ENCODE measurements at regions not wholly inside any gene's neighbourhood (a gene's known extent, or its start where the extent isn't known, plus 50 kb on each side); places are given as distances from the start of the nearest gene placed in this dataset.
A peak's percentile ranks its signal among the peaks of the same experiment; 100 is the strongest.

GRCh38 chr3:96190024-96190616, 624.3 kb upstream of the EPHA6 start:
- Histone ChIP-seq H3K27ac (no peak overlapping the region), H3K36me3 (no peaks in the 10 kb centered on the region), H3K4me1 (no peaks in the 10 kb centered on the region), H3K9me3 (peaks cover 0 to 7% (median 0%) of the 10 kb centered on the region in 4 donors), H3K27me3 (no peaks in the 10 kb centered on the region), H3K4me3 (no peak overlapping the region)
- TF ChIP-seq POLR2A (IDR thresholded peaks at IDR 0.05) (no peak), EP300 (IDR thresholded peaks at IDR 0.05) (no peak), CTCF (IDR thresholded peaks at IDR 0.05) (no peak), POLR2AphosphoS5 (IDR thresholded peaks at IDR 0.05) (no peak)
- ATAC-seq (ENCODE audit: low FRiP score in 2 of 2) (no peak), DNase-seq (no peak)
- WGBS, 2 donors, result 91 to 94% methylated on average over 8 of the region's 8 CpGs

GRCh38 chr3:96192966-96193550, 621.3 kb upstream of the EPHA6 start:
- Histone ChIP-seq H3K27ac (no peak overlapping the region), H3K4me3 (no peak overlapping the region), H3K4me1 (no peaks in the 10 kb centered on the region), H3K36me3 (no peaks in the 10 kb centered on the region), H3K9me3 (peaks cover 0 to 7% (median 0%) of the 10 kb centered on the region in 4 donors), H3K27me3 (no peaks in the 10 kb centered on the region)
- DNase-seq (no peak), ATAC-seq (ENCODE audit: low FRiP score in 2 of 2) (no peak)
- WGBS, 2 donors, result 35 to 42% methylated on average over 3 to 4 of the region's 4 CpGs
- TF ChIP-seq POLR2A (IDR thresholded peaks at IDR 0.05) (no peak), EP300 (IDR thresholded peaks at IDR 0.05) (no peak), CTCF (IDR thresholded peaks at IDR 0.05) (no peak), POLR2AphosphoS5 (IDR thresholded peaks at IDR 0.05) (no peak)

GRCh38 chr3:96200897-96201296, 613.5 kb upstream of the EPHA6 start:
- H3K9me3 ChIP-seq, result no peaks in the 10 kb centered on the region
- H3K4me3 ChIP-seq, result no peak overlapping the region
- ATAC-seq (ENCODE audit: low FRiP score in 2 of 2), result no peak
- H3K36me3 ChIP-seq, result no peaks in the 10 kb centered on the region
- H3K4me1 ChIP-seq, result no peaks in the 10 kb centered on the region
- TF ChIP-seq POLR2AphosphoS5 (IDR thresholded peaks at IDR 0.05) (no peak), POLR2A (IDR thresholded peaks at IDR 0.05) (no peak), CTCF (IDR thresholded peaks at IDR 0.05) (no peak), EP300 (IDR thresholded peaks at IDR 0.05) (no peak)
- no peak overlapping the region for H3K27ac ChIP-seq
- no peak for DNase-seq
- no peaks in the 10 kb centered on the region for H3K27me3 ChIP-seq
- WGBS, 2 donors, result 44 to 90% methylated on average over 1 of the region's 1 CpG

- no peaks in the 10 kb centered on the region for H3K4me1 ChIP-seq
- H3K27me3 ChIP-seq, result no peaks in the 10 kb centered on the region
- no peaks in the 10 kb centered on the region for H3K9me3 ChIP-seq
- no peak for TF ChIP-seq EP300 (IDR thresholded peaks at IDR 0.05)
- TF ChIP-seq POLR2AphosphoS5 (IDR thresholded peaks at IDR 0.05), result no peak
- no peak for TF ChIP-seq POLR2A (IDR thresholded peaks at IDR 0.05)
- TF ChIP-seq CTCF (IDR thresholded peaks at IDR 0.05), result no peak
- DNase-seq (no peak), ATAC-seq (ENCODE audit: low FRiP score in 2 of 2) (peak in 1 of 2 donors; percentile 46)
- no peaks in the 10 kb centered on the region for H3K36me3 ChIP-seq
- no peak overlapping the region for H3K4me3 ChIP-seq
- no peak overlapping the region for H3K27ac ChIP-seq
- WGBS, 2 donors, result 92 to 93% methylated on average over 6 of the region's 6 CpGs
Measured at GRCh38 chr3:96201463-96201862, 612.9 kb upstream of the EPHA6 start.

- no peak for ATAC-seq (ENCODE audit: low FRiP score in 2 of 2)
- H3K4me3 ChIP-seq, result no peak overlapping the region
- H3K36me3 ChIP-seq, result no peaks in the 10 kb centered on the region
- H3K4me1 ChIP-seq, result no peaks in the 10 kb centered on the region
- H3K27me3 ChIP-seq, result no peaks in the 10 kb centered on the region
- no peaks in the 10 kb centered on the region for H3K9me3 ChIP-seq
- 96 to 100% methylated on average over 1 of the region's 1 CpG for WGBS, 2 donors
- TF ChIP-seq POLR2AphosphoS5 (IDR thresholded peaks at IDR 0.05) (no peak), EP300 (IDR thresholded peaks at IDR 0.05) (no peak), POLR2A (IDR thresholded peaks at IDR 0.05) (no peak), CTCF (IDR thresholded peaks at IDR 0.05) (no peak)
- no peak overlapping the region for H3K27ac ChIP-seq
- DNase-seq, result no peak
Measured at GRCh38 chr3:96202181-96202580, 612.2 kb upstream of the EPHA6 start.

All from upper lobe of left lung (tissue), 6 donors.